ENCODE measurements at regions not wholly inside any gene's neighbourhood (a gene's known extent, or its start where the extent isn't known, plus 50 kb on each side); places are given as distances from the start of the nearest gene placed in this dataset.
"Not testable (repeated sequence)": the region's sequence is repeated elsewhere in the genome, so short reads cannot be mapped to it uniquely, and the experiment has no call there.

DNA sequence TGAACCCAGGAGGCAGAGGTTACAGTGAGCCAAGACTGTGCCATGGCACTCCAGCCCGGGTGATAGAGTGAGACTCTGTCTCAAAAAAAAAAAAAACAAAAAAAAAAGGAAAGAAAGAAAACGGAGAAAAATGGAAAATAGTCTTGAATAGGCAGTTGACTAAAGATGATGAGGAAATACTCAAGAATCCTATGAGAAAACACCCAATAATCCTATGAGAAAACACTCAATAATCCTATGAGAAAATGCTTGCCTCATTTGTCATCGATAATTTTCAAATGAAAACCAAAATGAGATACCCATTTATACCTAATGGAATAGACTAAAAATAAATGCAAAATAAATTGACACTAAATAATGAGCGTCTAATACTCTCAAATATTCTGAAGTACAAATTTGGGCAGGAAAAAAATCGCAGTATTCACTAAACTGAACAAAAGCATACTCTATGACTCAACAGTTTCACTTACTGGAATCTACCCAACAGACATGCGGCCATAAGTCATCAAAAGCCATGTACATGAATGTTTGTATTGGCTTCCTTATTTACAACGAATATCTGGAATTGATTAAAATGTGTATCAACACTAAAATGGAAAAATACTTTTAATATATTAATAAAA, 733.9 kb upstream of the CHRM3 start:
- no peak for DNase-seq (ENCODE audit: low read depth, low spot score)

DNA sequence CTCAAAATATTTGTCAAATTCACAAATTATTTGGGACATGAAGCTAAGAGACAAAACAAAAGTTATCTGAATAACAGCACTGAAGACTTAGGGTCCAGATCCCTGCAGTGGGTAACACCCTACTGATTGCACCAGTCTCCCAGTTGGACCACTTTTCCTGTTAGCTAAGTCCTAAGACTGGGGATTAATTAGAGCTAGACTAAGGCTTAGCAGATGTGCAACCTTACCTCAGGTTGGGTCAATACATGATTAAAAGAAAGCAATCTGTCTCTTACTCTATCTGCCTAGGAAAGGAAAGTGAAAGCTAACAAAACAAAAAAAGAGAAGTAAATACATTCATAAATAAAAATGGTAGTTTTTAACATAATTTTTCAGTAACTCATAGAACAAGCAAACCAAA, 737.2 kb upstream of the CHRM3 start:
- DNase-seq (ENCODE audit: low read depth, low spot score), result no peak

DNA sequence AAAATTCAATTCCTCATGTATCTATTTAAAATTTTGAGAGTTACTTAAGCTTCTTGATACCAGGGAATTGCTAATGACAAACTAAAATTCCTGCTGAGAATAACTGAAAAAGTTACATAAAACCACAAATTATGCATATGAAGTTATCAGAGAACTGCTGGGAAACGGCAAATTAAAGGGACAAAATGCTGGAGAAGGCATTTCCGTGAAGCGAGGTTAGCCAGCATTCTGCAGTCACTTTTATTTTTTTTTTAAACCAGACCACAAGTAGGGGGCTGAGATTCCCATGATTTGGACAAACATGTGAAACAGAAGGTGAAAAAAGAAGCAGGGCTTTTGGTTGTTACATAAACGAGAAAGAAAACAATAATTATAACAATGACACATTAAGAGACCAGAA, 737.6 kb upstream of the CHRM3 start:
- no peak for DNase-seq (ENCODE audit: low read depth, low spot score)

- DNase-seq (ENCODE audit: low read depth, low spot score), result no peak
Observed at GRCh38 chr1:238648296-238648695, 738.1 kb upstream of the CHRM3 start.

- DNase-seq (ENCODE audit: low read depth, low spot score), result peak; percentile 95
Observed at GRCh38 chr1:238647877-238648276, 738.5 kb upstream of the CHRM3 start.

- no peak for DNase-seq (ENCODE audit: low read depth, low spot score)
Observed at GRCh38 chr1:238642231-238642630, 744.1 kb upstream of the CHRM3 start.

DNA sequence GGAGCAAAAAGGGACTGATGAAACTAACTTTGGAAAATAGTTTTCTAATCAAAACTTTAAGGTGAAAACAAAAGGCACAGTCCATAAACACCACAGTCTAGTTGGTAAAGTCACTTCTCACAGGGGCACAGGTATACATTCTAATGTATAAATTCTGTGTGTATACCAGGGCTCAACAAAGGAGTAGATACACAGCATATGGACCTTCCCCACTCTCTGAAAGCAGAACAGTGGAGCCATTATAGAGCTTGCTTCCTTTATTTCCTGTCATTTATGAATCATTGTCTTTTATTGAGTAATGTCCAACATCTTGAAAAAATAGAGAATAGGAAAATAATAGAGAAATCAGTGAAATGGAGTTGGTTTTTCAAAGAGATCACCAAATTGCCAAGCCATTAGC, 746.5 kb upstream of the CHRM3 start:
- no peak for DNase-seq (ENCODE audit: low read depth, low spot score)

DNA sequence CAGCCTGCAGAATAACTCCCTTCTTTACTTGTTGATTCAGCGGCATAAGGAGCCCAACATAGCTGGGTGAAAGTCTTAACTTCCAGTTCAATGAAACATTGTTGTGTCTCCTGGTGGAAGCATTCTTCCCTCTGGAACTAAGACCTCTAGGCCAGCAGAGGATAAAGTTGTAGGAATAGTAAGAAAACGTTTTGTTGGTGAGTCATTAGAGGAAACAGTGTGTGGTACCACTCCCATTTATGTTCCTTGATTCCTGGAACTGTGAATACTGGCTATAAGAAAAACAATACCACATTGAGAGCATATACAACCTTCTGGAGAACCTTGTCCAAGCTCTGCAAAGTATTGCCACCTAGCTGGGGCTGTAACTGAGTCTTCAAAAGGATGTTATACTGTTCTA, 737.4 kb upstream of the ZP4 start:
- DNase-seq (ENCODE audit: low read depth, low spot score), result no peak

DNA sequence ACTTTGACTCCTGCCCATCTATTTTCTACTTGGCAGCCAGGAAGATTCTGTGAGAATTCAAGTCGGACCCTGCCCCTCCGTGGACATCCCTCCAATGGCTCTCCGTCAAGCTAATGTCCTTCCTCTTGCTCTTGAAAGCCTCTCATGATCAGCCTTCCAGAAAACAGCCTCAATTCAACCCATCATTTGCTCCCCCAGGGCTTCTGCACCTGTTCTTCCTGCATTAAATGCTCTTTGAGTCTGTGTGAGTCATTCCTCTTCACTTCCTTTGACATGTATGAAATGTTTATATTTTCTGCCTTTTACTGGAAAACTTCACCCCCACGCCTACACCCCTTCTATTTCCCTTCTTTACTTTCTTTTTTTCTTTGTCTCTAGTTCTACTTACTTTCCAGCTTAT, 734.1 kb upstream of the ZP4 start:
- no peak for DNase-seq (ENCODE audit: low read depth, low spot score)

- no peak for DNase-seq (ENCODE audit: low read depth, low spot score)
Observed at GRCh38 chr1:238621405-238621804, 730.7 kb upstream of the ZP4 start.

GRCh38 chr1:238619652-238620051, 728.9 kb upstream of the ZP4 start:
- DNase-seq (ENCODE audit: low read depth, low spot score), result no peak

DNA sequence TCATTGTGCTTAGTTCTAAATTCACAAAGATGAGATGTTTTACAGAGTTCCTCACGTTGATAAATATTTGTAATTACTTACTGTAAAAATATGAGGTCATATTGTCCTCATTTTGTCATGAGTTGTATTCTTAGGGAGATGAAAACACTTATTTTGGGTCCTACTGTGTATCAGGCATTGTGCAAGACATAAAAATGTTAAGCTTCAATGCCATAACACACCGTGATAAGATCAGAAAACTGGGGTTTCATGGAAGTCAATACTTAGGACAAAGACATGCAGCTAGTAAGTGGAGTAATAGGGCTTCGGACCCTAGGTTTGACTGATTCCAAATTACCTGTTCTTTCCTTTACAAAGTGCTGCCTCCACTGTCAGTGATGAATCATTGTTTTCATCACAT, 720.7 kb upstream of the ZP4 start:
- DNase-seq (ENCODE audit: low read depth, low spot score), result no peak

- no peak for DNase-seq (ENCODE audit: low read depth, low spot score)
Observed at GRCh38 chr1:238608144-238608543, 717.4 kb upstream of the ZP4 start.

DNA sequence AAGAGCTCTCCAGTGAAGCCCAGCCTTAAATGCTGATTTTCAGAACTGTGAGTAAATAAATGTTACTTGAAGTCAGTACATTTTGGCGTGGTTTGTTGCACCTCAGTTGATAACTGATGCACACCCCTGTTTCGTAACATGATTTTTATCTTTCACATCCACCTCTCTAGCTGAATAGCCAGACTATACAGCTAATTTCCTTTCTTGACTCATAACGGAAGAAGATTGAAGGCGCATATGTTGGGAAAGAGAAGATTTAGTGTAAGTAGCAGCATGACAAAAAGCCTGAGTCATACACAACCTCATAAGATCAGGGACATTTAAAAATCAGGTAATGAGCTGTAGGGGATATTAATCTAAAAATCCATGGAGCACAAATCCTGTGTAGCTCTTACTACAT, 716.2 kb upstream of the ZP4 start:
- no peak for DNase-seq (ENCODE audit: low read depth, low spot score)

DNA sequence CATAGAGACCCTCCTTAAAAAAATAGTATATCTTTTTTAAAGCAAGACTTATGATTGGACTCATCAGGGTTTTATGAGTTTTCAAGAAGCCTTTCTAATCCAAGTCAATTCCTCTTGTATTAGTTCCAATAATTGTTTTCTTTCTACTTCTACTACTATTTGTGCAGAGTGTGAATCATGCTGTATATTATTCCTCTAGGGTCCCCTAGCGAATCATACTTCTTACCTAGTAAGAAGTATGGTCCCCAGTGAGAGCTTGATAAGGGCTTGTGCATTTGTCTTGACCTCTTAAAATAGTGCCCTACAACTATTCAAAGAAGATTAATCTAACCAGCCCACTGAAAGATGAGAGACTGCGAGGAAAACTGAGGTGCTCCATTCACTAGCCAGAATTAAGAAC, 715.7 kb upstream of the ZP4 start:
- no peak for DNase-seq (ENCODE audit: low read depth, low spot score)

GRCh38 chr1:238604357-238604756, 713.6 kb upstream of the ZP4 start:
- DNase-seq (ENCODE audit: low read depth, low spot score), result no peak

- DNase-seq (ENCODE audit: low read depth, low spot score), result not testable (repeated sequence)
Observed at GRCh38 chr1:238601604-238602003, 710.9 kb upstream of the ZP4 start.

- DNase-seq (ENCODE audit: low read depth, low spot score), result no peak
Observed at GRCh38 chr1:238596703-238597102, 706.0 kb upstream of the ZP4 start.

- DNase-seq (ENCODE audit: low read depth, low spot score), result no peak
Observed at GRCh38 chr1:238592621-238593020, 701.9 kb upstream of the ZP4 start.

DNA sequence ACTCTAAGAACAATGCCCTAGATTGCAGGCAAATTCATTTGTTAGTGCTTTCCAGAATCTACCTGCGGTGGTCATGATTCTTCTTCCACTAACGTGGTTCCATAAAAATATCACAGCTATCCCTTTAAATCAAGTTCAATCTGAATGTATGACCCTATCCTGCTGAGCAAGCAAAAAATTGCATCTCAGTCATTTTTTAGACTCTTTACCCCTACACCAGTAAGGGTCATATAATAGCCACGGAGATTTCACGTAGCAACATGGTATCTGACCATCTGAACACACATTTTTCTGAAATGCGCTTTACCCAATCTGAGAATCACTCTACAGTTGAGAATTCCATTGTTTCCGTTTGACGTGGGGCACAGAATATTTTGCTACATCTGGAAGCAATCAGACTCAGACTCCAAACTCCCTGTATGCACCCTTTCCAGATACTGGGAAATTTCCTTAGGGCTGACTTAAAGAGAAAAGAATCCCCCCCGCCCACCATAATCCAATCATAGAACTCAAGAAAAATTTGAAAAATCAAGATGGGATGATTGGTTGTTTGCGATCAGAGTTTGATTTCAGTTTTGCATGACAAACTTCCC, 699.2 kb upstream of the ZP4 start:
- DNase-seq (ENCODE audit: low read depth, low spot score), result no peak

- no peak for DNase-seq (ENCODE audit: low read depth, low spot score)
Observed at GRCh38 chr1:238582816-238583215, 692.1 kb upstream of the ZP4 start.

DNA sequence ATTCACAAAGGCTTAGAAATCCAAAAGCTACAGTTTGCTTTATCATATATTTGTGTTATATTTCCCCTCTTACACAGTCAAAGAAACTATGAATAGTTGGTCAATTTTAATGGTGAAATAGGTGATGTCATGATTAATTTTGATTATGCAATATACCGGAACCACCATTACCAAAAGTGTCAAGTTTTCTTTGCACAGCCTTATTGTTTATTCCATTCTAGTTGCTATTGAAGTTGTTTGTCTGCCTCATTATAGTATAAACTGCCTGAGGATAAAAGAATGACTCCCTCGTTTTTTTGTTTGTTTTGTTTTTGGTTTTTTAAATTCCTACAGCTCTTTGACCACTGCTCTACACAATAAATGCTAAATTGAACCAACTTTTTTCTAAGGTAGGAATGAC, 690.6 kb upstream of the ZP4 start:
- DNase-seq (ENCODE audit: low read depth, low spot score), result no peak

- DNase-seq (ENCODE audit: low read depth, low spot score), result no peak
Observed at GRCh38 chr1:238568735-238569134, 678.0 kb upstream of the ZP4 start.

DNA sequence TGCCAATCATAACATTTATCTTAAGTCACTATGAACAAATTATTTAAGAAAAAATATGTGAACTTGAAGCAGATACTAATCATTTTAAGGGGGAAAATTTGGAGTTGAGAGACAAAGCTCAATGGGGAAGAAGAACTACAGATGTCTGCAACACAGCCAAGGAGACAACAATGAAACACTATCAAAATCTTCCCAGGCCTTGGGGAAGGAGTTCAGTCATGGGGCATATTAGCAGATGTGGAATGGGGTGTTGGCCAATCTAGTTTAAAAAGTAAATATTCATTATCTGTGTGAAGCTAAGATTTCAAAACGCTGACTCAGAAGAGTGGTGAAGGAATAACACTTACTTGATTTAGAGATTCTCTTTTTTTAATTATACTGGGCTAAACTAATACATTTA, 671.6 kb upstream of the ZP4 start:
- DNase-seq (ENCODE audit: low read depth, low spot score), result no peak

All from iPS DF 19.7 (cell line).